ENCODE measurements at regions not wholly inside any gene's neighbourhood (a gene's known extent, or its start where the extent isn't known, plus 50 kb on each side); places are given as distances from the start of the nearest gene placed in this dataset.

GRCh38 chr4:73684097-73684496 is 56.3 kb upstream of the CXCL8 start:
- TF ChIP-seq CTCF (IDR thresholded peaks at IDR 0.05) (no peak), POLR2A (IDR thresholded peaks at IDR 0.05) (no peak)

All from right lobe of liver (tissue), 4 donors.